ENCODE measurements at regions not wholly inside any gene's neighbourhood (a gene's known extent, or its start where the extent isn't known, plus 50 kb on each side); places are given as distances from the start of the nearest gene placed in this dataset.
"Not testable (repeated sequence)": the region's sequence is repeated elsewhere in the genome, so short reads cannot be mapped to it uniquely, and the experiment has no call there.

- no peak for DNase-seq (ENCODE audit: low read depth in 2 of 2)
These were observed 212.6 kb downstream of the SH2D4B start for GRCh38 chr10:80750268-80750667.

GRCh38 chr10:80751940-80752339 is 214.2 kb downstream of the SH2D4B start:
- DNase-seq (ENCODE audit: low read depth in 2 of 2): no peak

- no peak for DNase-seq (ENCODE audit: low read depth in 2 of 2)
These were observed 215.9 kb downstream of the SH2D4B start for GRCh38 chr10:80753612-80754011.

GRCh38 chr10:80755893-80756292 is 218.2 kb downstream of the SH2D4B start:
- no peak for DNase-seq (ENCODE audit: low read depth in 2 of 2)

- no peak for DNase-seq (ENCODE audit: low read depth in 2 of 2)
These were observed 222.0 kb downstream of the SH2D4B start for GRCh38 chr10:80759693-80760092.

DNA sequence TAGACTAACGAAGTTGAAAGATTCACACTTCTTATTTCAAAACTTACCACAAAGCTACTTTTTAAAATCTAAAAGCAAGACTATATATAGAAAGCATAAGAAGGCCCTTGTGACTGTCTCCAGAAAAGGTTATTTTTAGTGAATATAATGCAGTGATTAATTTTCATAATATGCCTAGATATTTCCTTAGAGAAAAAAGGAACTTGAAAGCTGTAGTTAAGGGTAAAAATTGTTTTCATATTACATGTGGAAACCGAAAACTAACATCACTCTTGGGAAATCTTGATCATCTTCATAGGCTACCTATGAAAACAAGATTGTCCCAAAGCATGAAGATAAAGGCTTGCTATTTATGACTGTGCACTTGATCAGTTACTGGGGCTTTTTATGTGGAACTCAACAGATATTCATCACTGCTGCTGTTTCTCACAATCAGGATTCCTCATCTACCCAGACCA is 223.2 kb downstream of the SH2D4B start:
- DNase-seq (ENCODE audit: low read depth in 2 of 2): no peak

- DNase-seq (ENCODE audit: low read depth in 2 of 2): no peak
These were observed 230.3 kb downstream of the SH2D4B start for GRCh38 chr10:80767963-80768362.

- DNase-seq (ENCODE audit: low read depth in 2 of 2): no peak
These were observed 232.0 kb downstream of the SH2D4B start for GRCh38 chr10:80769700-80770160.

GRCh38 chr10:80770239-80770638 is 232.5 kb downstream of the SH2D4B start:
- DNase-seq (ENCODE audit: low read depth in 2 of 2): no peak

DNA sequence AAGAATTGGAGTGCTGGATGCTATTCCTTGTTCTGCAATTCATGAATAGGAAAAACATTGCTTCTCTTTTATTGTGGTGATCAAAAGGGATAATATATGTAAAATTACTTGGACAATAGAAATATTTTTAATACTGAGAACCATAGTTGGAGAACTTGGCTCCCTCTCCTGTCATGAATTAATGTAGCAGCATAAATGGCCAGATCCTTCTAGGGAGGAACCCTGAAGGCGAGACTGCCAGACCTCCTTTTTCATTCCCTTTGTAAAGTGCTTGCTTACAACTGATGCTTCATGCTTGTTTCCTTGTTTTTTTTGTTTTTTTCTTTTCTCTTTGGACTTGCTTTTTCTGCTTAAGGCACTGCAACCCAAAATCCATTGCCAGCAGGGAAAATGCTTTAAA is 233.6 kb downstream of the SH2D4B start:
- DNase-seq (ENCODE audit: low read depth in 2 of 2): no peak

DNA sequence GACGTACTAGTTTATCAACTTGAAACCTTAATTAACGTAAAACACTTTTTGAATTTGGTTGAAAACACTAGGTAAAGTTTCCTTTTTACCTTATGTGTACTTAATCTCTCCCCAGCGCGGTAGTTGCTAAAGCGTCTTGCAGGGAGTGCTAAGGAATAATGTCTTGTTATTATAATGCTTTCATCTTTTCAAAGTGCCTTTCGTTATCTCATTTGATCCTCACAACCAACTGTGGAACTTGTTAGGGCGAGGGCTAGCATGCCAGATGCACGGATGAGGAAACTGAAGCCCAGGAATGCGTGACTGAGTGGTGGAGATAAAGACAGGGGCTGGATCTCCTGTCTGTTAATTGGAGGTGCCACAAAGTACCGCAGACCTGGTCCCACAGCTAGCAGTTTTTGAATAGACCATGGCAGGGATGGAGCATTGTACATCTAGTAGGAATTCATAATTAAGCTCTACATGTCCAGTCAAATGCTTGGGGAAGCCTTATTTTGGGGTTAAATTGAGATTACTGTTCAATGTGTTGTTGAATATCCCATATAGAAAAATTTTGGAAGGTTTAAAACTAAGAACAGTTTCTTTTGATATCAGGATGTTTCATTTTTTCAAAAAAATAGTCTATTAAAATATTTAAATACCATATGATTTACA is 234.3 kb downstream of the SH2D4B start:
- DNase-seq (ENCODE audit: low read depth in 2 of 2): no peak

GRCh38 chr10:80772596-80772995 is 234.9 kb downstream of the SH2D4B start:
- DNase-seq (ENCODE audit: low read depth in 2 of 2): no peak

DNA sequence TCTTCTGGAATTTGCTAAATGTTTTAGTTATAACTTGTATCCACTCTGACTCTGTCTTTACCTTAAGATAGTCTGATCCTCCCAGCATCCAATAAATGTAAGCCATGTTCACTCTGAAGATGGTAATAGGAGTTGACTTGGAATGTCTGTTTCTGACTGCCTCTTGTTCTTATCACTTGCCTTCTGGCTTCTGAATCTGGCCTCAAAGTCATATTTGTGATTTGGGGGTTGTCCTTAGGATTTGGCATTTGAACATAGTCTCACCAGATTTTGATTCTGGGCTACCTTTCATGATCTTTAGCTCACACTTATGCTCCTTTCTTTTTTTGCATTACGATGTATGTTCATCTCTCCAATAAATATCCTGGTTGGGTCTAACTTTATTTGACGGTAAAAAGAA is 247.0 kb downstream of the SH2D4B start:
- DNase-seq (ENCODE audit: low read depth in 2 of 2): no peak

GRCh38 chr10:80786322-80786721 is 248.6 kb downstream of the SH2D4B start:
- no peak for DNase-seq (ENCODE audit: low read depth in 2 of 2)

DNA sequence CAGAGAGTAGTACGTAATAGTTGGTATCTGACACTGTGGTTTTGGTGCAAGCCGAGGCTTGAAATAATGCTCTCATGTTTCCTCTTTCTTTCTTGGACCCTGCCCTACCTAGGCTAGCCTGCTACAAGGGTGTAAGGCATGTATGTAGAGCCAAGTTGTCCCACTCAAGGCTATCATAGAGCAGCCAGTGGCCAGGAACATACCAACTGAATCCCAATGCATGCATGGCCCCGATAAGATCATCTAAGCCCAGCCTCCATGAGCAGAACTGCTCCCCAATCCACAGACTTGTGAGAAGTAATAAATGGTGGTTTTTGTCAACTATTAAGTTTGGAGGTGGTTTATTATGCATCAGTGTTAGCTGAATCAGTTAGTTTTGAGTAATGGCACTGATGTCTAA is 250.2 kb downstream of the SH2D4B start:
- no peak for DNase-seq (ENCODE audit: low read depth in 2 of 2)

- no peak for DNase-seq (ENCODE audit: low read depth in 2 of 2)
These were observed 257.3 kb downstream of the SH2D4B start for GRCh38 chr10:80794994-80795393.

- DNase-seq (ENCODE audit: low read depth in 2 of 2): no peak
These were observed 267.8 kb downstream of the SH2D4B start for GRCh38 chr10:80805343-80806020.

DNA sequence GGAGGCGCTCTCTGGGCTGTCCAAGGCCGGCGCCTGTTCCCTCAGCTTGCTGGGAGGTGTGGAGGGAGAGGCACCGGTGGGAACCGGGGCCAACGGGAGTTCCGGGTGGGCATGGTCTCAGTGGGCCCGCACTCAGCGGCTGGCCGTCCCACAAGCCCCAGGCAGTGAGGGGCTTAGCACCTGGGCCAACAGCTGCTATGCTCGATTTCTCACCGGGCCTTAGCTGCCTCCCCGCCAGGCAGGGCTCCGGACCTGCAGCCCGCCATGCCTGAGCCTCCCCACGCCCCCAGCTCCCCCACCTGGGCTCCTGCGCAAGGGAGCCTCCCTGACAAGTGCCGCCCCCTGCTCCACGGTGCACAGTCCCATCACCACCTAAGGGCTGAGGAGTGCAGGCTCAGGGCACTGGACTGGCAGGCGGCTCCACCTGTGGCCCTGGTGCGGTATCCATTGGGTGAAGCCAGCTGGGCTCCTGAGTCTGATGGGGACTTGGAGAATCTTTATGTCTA is 276.5 kb downstream of the SH2D4B start:
- DNase-seq (ENCODE audit: low read depth in 2 of 2): no peak

DNA sequence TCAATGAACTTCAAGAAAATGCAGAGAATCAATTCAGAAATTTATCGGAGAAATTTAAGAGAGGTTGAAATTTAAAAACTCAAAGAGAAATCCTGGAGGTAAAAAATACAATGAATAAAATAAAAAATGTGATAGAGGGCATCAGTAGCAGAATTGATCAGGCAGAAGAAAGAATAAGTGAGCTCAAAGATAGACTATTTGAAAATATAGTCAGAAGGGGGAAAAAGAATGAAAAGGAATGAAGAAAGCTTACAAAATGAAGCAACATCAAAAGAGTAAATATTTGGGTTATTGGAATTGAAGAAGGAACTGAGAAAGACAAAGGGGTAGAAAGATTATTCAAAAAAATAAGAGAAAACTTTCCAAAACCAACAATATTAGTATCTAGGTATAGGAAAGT is 291.4 kb downstream of the SH2D4B start:
- DNase-seq (ENCODE audit: low read depth in 2 of 2): no peak

DNA sequence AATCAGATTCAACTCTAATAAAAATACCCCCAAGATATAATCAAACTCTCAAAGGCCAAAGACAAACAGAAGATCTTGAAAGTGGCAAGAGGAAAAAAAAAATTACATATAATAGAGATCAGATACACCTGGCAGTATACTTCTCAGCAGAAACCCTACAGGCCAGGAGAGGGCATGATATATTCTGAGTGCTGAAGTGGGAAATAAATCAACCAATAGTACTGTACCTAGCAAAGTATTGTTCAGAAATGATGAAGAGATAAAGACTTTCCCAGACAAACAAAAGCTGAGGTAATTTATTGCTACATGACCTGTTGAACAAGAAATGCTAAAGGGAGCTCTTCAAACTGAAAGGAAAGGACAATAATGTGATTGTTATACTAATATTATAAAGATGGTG is 291.9 kb downstream of the SH2D4B start:
- DNase-seq (ENCODE audit: low read depth in 2 of 2): no peak

DNA sequence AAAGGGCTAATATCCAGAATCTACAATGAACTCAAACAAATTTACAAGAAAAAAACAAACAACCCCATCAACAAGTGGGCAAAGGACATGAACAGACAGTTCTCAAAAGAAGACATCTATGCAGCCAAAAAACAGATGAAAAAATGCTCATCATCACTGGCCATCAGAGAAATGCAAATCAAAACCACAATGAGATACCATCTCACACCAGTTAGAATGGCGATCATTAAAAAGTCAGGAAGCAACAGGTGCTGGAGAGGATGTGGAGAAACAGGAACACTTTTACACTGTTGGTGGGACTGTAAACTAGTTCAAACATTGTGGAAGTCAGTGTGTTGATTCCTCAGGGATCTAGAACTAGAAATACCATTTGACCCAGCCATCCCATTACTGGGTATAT is 295.0 kb downstream of the SH2D4B start:
- not testable (repeated sequence) for DNase-seq (ENCODE audit: low read depth in 2 of 2)

GRCh38 chr10:80855348-80855971 is 317.8 kb downstream of the SH2D4B start:
- DNase-seq (ENCODE audit: low read depth in 2 of 2): no peak

DNA sequence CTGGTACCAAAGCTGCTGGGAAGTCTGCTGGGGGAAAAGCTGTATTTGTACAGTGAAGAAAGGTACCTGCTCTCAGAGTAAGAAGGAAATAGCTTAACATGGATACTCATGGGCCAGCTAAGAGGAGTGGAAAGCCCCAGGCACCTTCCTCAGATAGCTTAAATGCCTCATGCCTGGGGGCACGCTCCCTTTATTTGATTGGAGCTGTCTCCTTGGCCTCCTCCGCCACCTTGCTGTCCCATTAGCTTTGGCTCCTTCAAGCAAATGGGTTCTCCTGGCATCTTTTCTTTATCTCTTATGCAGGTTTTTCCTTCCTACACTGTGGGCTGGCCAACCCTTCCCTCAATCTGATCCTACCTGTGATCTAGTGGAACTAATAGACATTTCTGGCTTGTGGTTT is 318.5 kb downstream of the SH2D4B start:
- no peak for DNase-seq (ENCODE audit: low read depth in 2 of 2)
